ENCODE measurements at regions not wholly inside any gene's neighbourhood (a gene's known extent, or its start where the extent isn't known, plus 50 kb on each side); places are given as distances from the start of the nearest gene placed in this dataset.

DNA sequence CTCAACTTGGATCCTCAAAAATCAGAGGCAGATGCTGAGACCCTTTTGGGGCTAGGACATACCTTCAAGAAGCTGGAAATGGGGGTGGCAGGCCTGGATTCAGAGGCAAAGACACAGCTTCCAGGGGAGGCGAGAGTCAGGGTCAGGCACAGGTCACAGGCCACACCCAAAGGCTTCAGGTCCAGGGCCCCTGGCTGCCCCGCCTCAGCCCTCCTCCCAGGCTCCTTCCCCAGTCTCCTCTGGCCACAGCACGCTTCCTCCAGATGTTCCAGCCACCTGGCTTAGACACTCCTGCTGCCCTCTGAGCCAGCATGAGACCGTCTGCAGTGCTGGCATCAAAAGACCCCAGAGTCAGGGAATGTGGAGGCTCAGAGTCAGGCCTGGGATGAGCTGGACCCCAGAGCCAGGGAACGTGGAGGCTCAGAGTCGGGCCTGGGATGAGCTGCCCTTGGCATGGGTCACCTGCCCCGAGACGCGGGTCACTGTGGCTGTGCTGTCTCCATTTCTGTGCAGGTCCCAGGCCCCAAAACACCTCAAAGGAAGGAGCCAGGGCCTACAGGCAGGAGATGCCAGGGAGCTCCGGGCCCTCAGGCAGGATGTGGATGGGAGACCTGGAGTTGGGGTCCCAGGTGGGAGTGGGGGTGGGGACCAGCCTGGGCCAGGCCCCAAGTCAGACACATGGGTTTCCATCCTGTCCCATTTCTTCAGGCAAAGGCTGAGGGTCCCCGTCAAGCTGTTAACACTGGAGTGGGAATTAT, 58.9 kb downstream of the DIO3 start (continued):
- TF ChIP-seq RFX5 (IDR thresholded peaks at IDR 0.05; ENCODE audit: low read length): no peak

DNA sequence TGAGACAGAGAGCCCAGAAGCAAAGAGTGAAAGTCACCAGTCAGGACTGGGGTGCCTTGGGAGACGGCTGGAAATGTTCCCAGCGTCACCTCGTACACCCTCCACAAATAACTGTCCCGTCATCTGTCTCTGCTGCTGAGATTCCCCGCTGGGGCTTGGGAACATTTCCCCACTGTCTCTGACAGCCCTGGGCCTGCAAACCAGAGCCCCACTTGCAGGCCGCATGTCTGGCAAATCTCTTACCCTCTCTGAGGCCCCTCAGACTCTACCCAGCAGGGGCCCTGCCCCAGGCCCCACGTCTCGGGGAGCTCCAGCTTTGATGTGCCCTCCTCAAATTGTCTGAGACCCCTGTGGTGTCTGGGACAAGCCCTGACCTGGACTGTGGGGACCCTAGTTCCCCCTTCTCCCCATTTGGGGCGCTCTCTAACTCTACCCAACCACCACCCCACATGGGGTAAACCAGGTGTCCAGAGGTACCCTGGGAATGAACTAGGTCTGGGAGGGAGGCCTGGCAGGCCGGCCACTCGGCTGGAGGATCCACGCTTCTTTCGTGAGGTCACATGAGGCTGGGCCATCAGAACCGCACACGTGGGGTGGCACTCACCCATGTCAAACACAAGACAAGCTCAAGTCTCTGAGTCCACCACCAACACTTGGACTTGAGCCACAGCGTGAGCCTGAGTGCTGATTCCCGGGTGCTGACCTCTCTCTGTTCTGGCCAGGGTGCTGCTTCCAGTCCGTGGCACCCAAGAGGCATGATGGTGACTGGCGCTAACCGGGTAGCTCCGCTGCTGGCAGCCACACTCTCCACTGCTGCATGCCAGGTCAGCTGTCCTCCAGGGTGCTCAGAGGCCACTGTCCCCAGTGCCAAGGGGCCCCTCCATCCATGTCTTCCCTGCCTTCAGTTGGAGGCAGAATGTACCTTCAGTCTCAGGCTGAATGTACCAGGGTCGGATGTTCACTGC, 59.8 kb downstream of the DIO3 start:
- peak; percentile 15 for DNase-seq
- no peak overlapping the region for H2AFZ ChIP-seq (ENCODE audit: low read depth)
- H4K20me1 ChIP-seq (ENCODE audit: insufficient read depth): no peaks in the 10 kb centered on the region
- no peak for TF ChIP-seq ELF1 (IDR thresholded peaks at IDR 0.05)
- no peaks in the 10 kb centered on the region for H3F3A ChIP-seq (replicated peaks; ENCODE audit: insufficient read depth)
- ChIA-PET CTCF (interaction anchor here (1.8 kb wide), 1 partner anchor 715 kb away, joined by 5 read pairs; no protein-coding TSS in a partner anchor), POLR2A (interaction anchor here (1.1 kb wide), 1 partner anchor 37 kb away, joined by 3 read pairs; no protein-coding TSS in a partner anchor)
- no peaks in the 10 kb centered on the region for H3K36me3 ChIP-seq (replicated peaks in 1 of 2; ENCODE audit: control insufficient read depth in 1 of 2, insufficient read depth in 2 of 2, low read length in 1 of 2)
- no peaks in the 10 kb centered on the region for H3K9me3 ChIP-seq
- no peak overlapping the region for H3K4me2 ChIP-seq
- no peak overlapping the region for H3K4me3 ChIP-seq (ENCODE audit: low read depth in 2 of 2, low read length in 1 of 2)
- no peaks in the 10 kb centered on the region for H3K27me3 ChIP-seq (ENCODE audit: insufficient read depth)
- WGBS (ENCODE audit: low lambda C conversion rate): 69% methylated on average over 18 of the region's 22 CpGs
- no peak overlapping the region for H3K27ac ChIP-seq (ENCODE audit: low read depth in 2 of 2, low read length in 1 of 2)
- no peak overlapping the region for H3K9ac ChIP-seq
- H3K9me2 ChIP-seq: no peaks in the 10 kb centered on the region
- peaks cover 0 to 11% of the 10 kb centered on the region in 2 experiments; a peak in 1 of 4 replicates for H3K4me1 ChIP-seq (ENCODE audit: control insufficient read depth in 1 of 2, insufficient read depth in 2 of 2, low read depth in 1 of 2, low read length in 1 of 2)
- no peaks in the 10 kb centered on the region for H3K79me2 ChIP-seq (ENCODE audit: insufficient read depth)

DNA sequence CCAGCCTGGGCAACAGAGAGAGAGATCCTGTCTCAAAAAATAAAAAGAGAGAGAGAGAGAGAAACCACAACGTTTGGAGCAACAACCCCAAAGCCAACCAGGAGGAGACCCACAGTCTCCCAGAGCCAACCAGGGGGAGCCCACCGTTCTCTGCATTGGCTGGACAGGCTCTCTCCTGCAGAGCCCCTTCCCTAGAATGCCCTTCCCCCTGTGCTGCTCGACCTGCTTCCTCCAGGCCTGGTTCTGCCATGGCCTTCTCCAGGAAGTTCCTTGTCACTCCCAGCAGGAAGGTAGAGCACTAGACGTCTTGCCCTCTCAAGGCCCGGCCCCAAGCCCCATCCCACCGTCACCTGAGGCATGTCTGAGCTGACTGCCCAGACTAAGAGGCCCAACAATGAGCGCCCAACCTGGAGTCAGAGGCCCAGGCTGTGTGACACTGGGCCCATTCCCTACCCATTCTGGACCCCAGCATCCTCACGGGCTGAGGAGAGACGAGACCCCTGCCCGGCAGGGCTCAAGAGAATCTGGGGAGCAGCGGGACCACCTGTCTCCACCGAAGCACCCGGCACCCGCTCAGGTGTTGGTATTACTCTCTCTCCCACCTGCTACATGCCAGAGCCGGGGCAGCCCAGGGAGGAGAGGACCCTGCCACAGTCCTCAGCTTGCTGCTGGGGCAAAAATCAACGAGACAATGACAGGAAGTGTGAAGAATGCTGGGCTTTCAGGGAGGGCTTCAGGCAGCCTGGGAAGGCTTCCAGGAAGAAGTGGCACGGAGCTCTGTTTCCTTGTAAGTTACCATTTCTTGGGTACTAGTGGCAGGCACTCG, 61.2 kb downstream of the DIO3 start:
- no peaks in the 10 kb centered on the region for H4K20me1 ChIP-seq (ENCODE audit: insufficient read depth)
- H3K4me1 ChIP-seq (ENCODE audit: control insufficient read depth in 1 of 2, insufficient read depth in 2 of 2, low read depth in 1 of 2, low read length in 1 of 2): peaks cover 0 to 11% of the 10 kb centered on the region in 2 experiments; a peak in 1 of 4 replicates
- H3K79me2 ChIP-seq (ENCODE audit: insufficient read depth): no peaks in the 10 kb centered on the region
- ChIA-PET POLR2A (interaction anchor here (0.7 kb wide), 1 partner anchor 491 kb away, joined by 3 read pairs; no protein-coding TSS in a partner anchor), CTCF (interaction anchor here (0.8 to 1.5 kb wide), 3 partner anchors 38 to 716 kb away, joined by 3 to 5 read pairs (median 4); no protein-coding TSS in a partner anchor)
- H3K4me2 ChIP-seq: no peak overlapping the region
- no peak overlapping the region for H2AFZ ChIP-seq (ENCODE audit: low read depth)
- no peak overlapping the region for H3K27ac ChIP-seq (ENCODE audit: low read depth in 2 of 2, low read length in 1 of 2)
- H3K27me3 ChIP-seq (ENCODE audit: insufficient read depth): no peaks in the 10 kb centered on the region
- no peaks in the 10 kb centered on the region for H3K36me3 ChIP-seq (replicated peaks in 1 of 2; ENCODE audit: control insufficient read depth in 1 of 2, insufficient read depth in 2 of 2, low read length in 1 of 2)
- H3K9ac ChIP-seq: no peak overlapping the region
- H3K4me3 ChIP-seq (ENCODE audit: low read depth in 2 of 2, low read length in 1 of 2): no peak overlapping the region
- H3K9me3 ChIP-seq: no peaks in the 10 kb centered on the region
- no peaks in the 10 kb centered on the region for H3K9me2 ChIP-seq
- TF ChIP-seq, protein P1, sequence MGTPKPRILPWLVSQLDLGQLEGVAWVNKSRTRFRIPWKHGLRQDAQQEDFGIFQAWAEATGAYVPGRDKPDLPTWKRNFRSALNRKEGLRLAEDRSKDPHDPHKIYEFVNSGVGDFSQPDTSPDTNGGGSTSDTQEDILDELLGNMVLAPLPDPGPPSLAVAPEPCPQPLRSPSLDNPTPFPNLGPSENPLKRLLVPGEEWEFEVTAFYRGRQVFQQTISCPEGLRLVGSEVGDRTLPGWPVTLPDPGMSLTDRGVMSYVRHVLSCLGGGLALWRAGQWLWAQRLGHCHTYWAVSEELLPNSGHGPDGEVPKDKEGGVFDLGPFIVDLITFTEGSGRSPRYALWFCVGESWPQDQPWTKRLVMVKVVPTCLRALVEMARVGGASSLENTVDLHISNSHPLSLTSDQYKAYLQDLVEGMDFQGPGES (IDR thresholded peaks at IDR 0.05; ENCODE audit: low read depth, low read length): no peak
- TF ChIP-seq SMC3 (IDR thresholded peaks at IDR 0.05; ENCODE audit: low read depth, low read length) (no peak), FOSL2 (IDR thresholded peaks at IDR 0.05; ENCODE audit: borderline replicate concordance, low read depth) (no peak), NRF1 (IDR thresholded peaks at IDR 0.05; ENCODE audit: low read depth, low read length) (no peak), FOXJ3 (CRISPR knock-in tag; IDR thresholded peaks at IDR 0.05) (no peak), EP300 (IDR thresholded peaks at IDR 0.05; ENCODE audit: borderline replicate concordance in 1 of 2, low read depth in 1 of 2, low read length in 1 of 2) (no peak), TAF1 (IDR thresholded peaks at IDR 0.05; ENCODE audit: borderline replicate concordance, low read depth, low read length) (no peak), ELF1 (IDR thresholded peaks at IDR 0.05) (no peak), TEAD4 (IDR thresholded peaks at IDR 0.05; ENCODE audit: borderline replicate concordance, insufficient read depth) (no peak), RCOR1 (IDR thresholded peaks at IDR 0.05; ENCODE audit: low read length) (no peak)
- TF ChIP-seq, protein P2, sequence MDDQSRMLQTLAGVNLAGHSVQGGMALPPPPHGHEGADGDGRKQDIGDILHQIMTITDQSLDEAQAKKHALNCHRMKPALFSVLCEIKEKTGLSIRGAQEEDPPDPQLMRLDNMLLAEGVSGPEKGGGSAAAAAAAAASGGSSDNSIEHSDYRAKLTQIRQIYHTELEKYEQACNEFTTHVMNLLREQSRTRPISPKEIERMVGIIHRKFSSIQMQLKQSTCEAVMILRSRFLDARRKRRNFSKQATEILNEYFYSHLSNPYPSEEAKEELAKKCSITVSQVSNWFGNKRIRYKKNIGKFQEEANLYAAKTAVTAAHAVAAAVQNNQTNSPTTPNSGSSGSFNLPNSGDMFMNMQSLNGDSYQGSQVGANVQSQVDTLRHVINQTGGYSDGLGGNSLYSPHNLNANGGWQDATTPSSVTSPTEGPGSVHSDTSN (IDR thresholded peaks at IDR 0.05): no peak
- DNase-seq: no peak
- no peaks in the 10 kb centered on the region for H3F3A ChIP-seq (replicated peaks; ENCODE audit: insufficient read depth)
- WGBS (ENCODE audit: low lambda C conversion rate): 46% methylated on average over 15 of the region's 18 CpGs

Data from SK-N-SH (cell line).